ENCODE measurements at regions not wholly inside any gene's neighbourhood (a gene's known extent, or its start where the extent isn't known, plus 50 kb on each side); places are given as distances from the start of the nearest gene placed in this dataset.

DNA sequence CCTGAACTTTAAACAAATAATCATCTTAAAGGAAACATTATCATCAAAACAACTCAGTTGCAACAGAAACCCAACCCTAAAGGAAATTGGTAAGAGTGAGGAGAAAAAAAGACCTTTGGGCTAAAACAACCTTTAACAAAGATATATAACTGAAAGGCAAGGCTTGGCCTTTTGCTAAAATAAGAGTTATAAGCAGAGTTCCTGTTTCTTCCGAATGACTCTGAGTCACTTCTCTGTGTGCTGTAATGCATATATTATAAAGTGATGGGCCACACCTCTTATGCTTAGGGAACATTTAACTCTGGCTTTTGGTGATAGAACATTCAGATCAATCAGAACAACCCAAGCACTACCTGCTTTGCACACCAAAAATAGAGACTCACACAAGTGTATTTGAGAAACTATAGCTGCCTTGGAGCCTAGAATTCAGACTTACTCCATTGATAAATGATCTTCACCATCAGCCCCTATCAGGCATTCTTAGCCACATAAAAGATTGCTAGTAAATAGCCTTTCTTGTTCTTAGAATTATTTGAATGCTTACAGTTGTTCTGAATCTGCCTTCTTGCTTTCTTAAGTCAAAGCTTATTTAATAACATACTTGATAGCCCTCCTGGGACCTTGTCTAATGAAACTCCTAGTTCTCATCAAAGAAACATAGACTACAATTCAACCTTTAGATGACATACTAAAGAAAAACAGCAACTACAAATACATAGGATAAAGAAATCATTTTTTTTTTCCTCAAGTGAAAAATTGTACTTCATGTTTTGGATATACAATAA, 294.2 kb upstream of the SEMA6D start:
- TF ChIP-seq, protein P1, sequence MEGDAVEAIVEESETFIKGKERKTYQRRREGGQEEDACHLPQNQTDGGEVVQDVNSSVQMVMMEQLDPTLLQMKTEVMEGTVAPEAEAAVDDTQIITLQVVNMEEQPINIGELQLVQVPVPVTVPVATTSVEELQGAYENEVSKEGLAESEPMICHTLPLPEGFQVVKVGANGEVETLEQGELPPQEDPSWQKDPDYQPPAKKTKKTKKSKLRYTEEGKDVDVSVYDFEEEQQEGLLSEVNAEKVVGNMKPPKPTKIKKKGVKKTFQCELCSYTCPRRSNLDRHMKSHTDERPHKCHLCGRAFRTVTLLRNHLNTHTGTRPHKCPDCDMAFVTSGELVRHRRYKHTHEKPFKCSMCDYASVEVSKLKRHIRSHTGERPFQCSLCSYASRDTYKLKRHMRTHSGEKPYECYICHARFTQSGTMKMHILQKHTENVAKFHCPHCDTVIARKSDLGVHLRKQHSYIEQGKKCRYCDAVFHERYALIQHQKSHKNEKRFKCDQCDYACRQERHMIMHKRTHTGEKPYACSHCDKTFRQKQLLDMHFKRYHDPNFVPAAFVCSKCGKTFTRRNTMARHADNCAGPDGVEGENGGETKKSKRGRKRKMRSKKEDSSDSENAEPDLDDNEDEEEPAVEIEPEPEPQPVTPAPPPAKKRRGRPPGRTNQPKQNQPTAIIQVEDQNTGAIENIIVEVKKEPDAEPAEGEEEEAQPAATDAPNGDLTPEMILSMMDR (IDR thresholded peaks at IDR 0.05): no peak
- TF ChIP-seq CHD4 (IDR thresholded peaks at IDR 0.05; ENCODE audit: borderline replicate concordance) (no peak), EP300 (IDR thresholded peaks at IDR 0.05) (no peak), POLR2A (IDR thresholded peaks at IDR 0.05; ENCODE audit: low read length) (no peak), POLR2AphosphoS2 (conservative IDR thresholded peaks at IDR 0.05; ENCODE audit: low read length) (no peak), SREBF2 (IDR thresholded peaks at IDR 0.05) (no peak)
- TF ChIP-seq, protein P2, sequence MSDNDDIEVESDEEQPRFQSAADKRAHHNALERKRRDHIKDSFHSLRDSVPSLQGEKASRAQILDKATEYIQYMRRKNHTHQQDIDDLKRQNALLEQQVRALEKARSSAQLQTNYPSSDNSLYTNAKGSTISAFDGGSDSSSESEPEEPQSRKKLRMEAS (IDR thresholded peaks at IDR 0.05): no peak
- TF ChIP-seq, protein P3, sequence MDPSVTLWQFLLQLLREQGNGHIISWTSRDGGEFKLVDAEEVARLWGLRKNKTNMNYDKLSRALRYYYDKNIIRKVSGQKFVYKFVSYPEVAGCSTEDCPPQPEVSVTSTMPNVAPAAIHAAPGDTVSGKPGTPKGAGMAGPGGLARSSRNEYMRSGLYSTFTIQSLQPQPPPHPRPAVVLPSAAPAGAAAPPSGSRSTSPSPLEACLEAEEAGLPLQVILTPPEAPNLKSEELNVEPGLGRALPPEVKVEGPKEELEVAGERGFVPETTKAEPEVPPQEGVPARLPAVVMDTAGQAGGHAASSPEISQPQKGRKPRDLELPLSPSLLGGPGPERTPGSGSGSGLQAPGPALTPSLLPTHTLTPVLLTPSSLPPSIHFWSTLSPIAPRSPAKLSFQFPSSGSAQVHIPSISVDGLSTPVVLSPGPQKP (IDR thresholded peaks at IDR 0.05; ENCODE audit: low read depth, low read length): no peak
- TF ChIP-seq, protein P4, sequence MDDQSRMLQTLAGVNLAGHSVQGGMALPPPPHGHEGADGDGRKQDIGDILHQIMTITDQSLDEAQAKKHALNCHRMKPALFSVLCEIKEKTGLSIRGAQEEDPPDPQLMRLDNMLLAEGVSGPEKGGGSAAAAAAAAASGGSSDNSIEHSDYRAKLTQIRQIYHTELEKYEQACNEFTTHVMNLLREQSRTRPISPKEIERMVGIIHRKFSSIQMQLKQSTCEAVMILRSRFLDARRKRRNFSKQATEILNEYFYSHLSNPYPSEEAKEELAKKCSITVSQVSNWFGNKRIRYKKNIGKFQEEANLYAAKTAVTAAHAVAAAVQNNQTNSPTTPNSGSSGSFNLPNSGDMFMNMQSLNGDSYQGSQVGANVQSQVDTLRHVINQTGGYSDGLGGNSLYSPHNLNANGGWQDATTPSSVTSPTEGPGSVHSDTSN (IDR thresholded peaks at IDR 0.05): no peak

Measured in A549 (cell line).